ENCODE measurements at regions not wholly inside any gene's neighbourhood (a gene's known extent, or its start where the extent isn't known, plus 50 kb on each side); places are given as distances from the start of the nearest gene placed in this dataset.
A peak's percentile ranks its signal among the peaks of the same experiment; 100 is the strongest.

DNA sequence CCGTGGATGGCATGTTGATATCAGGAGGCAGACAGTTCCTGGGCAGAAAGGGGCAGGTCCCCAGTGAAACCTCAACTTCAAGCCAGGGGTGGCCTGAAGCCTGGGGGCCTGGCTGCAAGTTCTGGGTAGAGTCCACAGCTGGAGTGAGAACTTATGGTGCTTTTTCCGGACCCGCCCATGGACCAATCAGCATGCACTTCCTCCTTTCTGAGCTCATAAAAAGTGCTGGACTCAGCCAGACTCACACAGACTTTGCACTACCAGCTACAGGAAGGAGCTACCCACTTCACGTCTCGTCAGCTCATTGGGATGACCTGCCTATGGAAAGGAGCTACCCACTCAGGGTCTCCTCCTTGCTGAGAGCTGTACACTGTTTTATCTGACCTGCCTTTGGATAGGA, 183.1 kb upstream of the MC4R start:
- no peak for DNase-seq

DNA sequence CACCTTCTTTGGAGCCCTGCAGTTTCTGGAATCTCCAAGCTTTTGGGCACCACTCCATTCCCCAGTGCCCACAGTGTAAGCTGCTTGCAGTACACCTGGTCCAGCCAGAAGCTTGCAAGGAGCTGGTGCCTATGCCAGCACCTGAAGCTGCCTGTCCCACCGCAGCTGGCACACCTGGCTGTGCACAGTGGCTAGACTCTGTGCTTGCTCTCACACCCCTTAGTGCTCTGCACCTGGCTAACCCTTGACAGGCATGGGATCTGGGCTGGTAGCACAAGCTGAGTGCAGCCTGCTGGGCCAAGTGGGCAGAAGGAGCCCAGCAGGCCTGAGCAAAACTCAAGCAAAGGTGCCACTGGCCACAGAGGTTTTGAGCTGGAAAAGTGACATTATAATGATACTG, 183.8 kb upstream of the MC4R start:
- no peak for DNase-seq

DNA sequence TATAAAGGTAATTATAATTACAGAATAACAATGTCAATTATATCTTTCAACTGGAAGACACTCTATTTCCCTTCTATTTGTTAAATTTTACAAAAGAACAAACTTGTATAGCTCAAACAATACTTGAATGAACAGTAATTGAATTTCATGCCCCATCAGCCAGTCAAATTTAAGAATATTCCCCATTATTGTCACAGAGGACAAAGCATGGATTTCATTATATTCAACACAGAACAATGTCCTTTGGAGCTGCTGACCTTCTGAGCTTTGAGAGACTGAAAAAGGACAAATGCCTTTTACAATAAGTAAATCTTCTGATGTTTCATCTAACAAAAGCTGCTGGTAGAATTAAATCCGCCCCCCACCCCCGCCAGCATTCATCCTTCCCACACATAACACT, 187.5 kb upstream of the MC4R start:
- DNase-seq: no peak

DNA sequence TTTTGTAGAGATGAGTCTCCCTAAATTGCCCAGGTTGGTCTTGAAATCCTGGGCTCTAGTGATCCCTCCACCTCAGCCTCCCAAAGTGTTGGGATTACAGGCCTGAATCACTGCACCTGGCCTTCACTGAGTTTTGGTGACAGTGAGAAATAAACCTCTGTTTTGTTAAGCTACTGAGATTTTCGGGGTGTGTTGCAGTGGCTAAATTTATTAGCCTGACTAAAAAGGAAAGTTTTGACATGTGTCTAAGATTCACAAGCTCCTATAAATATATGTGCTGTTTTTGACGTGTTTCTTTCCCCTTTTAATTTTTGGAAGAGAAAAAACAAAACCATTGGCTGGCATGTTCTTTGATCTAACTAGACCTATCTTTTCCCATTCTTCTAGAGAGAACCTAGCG, 190.5 kb upstream of the MC4R start:
- DNase-seq: no peak

DNA sequence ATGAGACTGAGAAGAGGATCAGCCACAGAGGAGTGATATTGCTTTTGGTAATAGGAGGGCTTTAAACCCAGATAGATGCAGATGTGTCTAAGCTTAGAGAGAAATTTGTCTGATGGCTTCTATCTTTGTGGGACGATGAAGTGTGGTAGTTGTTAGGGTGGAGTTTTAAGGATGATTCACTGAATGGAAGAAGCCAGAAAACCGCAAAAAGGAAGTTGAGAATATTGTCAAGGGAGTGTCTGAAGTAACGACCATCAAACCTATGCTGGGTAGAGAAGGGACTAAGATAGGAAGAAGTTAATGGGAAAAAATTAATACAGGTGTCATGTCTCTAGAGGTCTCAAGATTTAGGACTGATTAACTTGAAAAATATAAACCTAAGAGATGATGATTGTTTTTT, 195.6 kb upstream of the MC4R start:
- DNase-seq: no peak

DNA sequence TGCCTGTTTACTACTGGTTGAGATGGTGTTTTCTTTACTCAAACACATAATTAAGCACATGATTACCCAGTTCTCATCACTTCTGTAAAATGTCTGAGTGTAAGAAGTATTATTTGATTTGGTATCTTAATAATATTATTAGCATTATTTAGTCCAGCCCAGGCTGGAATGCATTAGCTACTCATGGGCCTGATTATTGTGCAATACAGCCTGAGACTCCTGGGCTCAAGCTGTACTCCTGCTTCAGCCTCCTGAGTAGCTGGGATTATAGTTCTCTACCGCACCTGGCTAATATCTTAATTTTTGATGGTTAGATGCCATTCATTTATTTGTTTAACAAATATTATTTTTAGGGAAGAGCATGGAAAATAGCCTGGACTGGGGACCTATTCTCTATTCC, 197.6 kb upstream of the MC4R start:
- DNase-seq: no peak

DNA sequence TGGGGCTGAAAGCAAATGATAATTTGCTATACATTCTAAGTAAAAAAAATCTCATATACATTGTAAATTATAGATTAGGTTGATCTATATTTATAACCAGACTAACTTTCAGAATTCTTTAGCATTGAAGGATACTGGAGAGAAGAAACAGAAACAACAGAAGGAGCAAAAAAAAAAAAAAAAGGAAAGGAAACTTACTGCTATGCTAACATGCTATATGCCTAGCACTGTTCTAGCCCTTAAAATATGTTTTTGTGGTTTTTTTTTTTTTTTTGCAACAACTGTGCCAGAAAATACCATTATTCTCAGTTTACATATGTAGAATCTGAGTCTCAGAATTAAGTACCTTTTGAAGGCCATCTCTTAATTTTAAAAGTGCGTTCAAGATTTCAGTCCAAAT, 204.9 kb upstream of the MC4R start:
- no peak for DNase-seq

DNA sequence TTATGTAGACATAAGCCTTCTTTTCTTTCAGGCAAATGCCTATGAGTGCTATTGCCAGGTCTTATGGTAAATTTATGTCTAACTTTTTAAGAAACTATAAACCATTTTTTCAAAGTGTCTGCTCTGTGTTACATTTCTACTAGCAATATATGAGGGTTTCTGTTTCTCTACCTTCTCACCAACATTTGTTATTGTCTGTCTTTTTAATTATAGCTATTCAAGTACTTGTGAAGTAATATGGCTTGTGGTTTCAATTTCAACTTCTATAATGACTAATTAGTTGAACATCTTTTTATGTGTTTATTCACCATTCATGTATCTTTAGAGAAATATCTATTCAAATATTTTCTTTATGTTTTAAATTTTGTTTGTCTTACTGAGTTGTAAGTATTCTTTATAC, 213.1 kb upstream of the MC4R start:
- no peak for DNase-seq

DNA sequence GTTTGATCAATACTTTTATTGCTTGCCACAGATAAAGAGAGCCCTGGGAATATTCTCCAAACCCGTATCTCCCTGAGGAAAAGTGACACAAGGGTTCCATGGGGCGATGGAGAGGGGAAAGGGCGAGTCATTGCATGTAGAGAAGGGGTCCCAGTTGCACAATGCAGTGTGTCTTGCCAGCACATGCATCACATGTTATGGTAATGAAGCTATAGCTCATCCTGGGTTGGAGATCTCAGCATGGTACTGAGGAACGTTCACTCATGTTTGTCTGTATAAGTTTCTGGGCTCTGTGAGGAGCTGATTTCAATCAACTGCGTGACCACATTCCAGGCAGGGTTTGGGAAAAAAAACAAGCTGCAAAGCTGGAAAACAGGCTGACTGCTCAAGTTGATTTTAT, 220.7 kb upstream of the MC4R start:
- DNase-seq: no peak

DNA sequence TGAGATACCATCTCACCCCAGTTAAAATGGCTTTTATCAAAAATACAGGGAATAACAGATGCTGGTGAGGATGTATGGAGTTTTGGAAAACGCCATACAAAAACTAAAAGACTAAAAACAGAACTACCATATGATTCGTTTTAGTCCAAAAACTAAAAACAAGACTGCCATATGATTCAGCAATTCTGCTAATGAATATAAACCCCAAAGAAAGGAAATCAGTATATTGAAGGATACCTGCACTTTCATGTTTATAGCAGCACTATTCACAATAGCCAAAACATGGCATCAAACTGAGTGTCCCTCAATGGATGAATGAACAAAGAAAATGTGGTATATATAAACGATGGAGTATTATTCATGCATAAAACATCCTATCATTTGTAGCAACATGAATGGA, 224.4 kb upstream of the MC4R start:
- no peak for DNase-seq

DNA sequence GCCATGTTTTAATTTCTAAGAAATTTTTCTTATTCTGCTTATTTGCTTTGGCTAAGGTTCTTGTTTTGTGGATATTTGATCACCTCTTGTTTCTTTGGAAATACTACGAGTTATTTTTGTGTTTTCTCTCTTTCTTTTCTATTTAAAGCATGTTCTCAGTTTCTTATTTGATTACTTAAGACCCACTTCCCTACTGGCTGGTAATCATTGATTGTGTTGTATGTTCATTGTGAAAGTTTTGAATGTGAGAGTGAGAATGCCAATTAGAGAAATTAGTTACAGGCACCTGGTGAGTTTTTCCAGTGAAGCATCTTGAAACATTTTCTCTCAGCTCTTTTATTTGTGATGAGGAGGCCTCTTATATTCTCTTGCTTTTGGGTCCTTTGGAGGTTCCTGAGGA, 226.7 kb upstream of the MC4R start:
- DNase-seq: no peak

DNA sequence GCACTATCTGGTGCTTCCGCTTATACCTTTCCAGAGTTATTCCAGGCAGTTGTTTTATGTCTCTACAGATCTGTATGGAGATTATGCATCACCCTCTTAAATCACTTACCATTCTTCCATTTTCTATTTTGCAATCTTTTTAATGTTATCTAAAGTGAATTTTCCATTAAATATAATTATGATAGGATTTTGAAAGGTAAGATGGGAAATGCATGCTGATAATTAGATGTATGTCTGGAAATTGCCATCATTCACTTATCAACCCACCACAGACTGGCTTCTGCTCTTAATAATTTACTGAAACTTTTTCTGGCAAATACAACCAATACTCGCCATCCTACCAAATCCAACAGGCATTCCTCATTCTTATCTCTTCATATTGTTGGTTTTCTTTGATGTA, 227.4 kb upstream of the MC4R start:
- DNase-seq: no peak

DNA sequence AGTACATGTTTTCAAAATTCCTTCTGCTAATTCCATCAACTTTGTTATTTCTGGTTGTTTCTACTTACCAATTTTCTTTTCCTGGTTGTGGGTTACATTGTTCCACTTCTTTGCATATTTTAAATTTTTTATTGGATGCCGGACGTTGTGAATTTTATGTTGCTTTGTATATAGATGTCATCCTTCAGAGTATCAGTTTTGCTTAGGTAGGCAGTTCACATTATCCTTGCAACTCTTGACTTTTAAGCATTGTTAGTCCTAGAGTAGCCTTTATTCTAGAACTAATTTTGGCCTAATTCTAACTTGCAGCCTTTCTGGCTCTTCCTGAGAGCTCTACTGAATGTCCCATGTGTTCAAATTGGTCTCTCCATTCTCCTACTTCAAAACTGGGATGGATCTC, 228.7 kb upstream of the MC4R start:
- no peak for DNase-seq

DNA sequence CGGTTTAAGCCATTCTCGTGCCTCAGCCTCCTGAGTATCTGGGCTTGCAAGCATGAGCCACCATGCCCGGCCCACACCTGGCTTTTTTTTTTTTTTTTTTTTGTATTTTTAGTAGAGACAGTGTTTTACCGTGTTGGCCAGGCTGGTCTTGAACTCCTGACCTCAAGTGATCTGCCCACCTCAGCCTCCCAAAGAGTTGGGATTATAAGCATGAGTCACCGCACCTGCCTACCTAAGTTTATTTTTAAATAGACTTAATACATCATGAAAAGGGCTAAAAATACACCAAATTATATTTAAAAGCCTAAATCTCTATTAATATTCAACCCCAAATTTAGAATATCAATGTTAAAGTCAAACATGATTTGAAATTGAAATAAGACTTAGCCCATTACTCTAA, 250.8 kb upstream of the MC4R start:
- no peak for DNase-seq

DNA sequence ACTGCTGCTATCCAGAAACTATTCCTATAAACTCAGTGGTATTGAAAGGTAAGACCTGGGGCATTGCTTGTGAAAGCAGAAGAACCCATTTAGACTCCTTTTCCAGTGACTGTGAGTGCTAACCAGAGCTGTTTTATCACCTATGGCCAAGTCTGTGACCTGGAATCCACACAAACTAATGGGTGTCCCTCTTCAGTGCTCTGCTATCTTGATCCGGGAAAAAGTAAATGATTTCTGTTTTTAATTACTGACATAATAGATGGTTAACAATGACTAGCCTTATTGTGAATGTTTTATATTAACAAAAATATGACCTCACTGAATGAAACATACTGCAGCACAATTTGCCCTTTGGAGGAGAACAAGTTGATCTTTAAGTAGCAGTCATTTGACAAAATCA, 251.6 kb upstream of the MC4R start:
- no peak for DNase-seq

DNA sequence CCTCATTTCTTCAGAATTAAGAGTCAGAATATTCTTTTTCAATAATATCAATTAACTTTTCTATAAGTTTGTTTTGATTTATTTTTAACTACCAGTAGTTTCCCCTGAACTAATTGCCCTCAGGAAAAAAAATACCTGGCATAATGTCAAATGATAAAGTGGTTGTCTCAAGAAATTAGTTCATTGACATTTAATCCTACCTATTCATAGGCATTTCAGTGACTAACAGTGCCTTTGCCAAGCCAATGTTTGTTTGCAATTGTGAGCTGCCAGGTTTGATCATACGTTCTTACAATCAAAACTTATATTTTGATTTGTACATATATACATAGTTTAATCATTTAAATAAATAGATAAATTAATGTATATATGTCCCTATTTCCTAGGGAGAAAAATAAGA, 267.3 kb upstream of the MC4R start:
- no peak for DNase-seq

DNA sequence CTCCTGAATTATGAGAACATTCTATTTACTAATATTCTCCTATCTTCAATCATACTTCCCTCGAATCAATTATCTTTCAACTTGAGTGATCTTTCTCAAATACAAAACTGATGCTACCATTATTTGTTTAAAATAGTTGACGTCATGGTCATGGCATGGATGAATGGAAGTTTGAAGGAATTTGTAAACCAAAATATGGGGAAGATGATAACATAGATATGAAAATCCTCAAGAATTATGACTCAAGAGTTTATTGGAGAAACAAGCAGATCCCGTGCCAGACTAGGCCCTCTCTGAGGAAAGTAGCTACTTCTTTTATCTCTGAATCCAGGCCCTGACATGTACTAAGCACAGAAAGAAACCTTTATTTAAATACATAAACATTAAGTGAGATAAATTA, 270.4 kb upstream of the MC4R start:
- no peak for DNase-seq

DNA sequence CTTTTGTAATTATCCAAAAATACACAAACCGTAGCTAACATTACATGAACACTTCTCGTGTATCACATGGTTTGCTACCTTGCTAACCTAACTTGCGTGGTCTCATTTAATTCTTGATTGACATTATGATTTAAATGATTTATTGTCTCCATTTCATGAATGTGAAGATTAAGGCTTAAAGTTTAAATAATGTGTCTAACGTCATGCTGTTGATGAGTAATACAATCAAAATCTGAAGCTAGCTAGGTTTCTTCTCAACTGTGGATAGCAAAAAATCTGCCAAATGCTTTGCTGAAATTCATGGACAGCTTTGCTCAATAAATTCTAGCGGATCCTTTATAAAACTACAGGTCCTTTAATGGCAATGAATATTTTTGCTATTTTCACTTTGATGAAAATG, 274.1 kb upstream of the MC4R start:
- no peak for DNase-seq

DNA sequence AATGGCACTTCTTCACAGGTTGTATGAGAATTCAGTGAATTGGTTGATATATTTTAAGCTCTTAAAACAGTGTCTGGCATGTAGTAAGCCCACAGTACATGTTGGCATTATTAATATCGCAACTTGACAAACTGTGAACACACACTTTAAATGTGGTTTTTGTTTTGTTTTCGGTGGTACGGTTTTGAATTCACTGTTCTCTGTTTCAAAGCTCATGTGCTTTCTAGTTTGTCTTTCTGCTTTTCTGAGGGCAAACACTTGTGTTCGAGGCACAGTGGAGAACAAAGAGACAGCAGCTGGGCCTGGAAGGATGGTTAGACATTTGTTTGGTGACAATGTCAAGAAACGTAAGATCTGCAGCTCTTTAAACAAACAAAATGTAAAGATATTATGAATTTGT, 276.5 kb upstream of the MC4R start:
- peak; percentile 27 for DNase-seq

DNA sequence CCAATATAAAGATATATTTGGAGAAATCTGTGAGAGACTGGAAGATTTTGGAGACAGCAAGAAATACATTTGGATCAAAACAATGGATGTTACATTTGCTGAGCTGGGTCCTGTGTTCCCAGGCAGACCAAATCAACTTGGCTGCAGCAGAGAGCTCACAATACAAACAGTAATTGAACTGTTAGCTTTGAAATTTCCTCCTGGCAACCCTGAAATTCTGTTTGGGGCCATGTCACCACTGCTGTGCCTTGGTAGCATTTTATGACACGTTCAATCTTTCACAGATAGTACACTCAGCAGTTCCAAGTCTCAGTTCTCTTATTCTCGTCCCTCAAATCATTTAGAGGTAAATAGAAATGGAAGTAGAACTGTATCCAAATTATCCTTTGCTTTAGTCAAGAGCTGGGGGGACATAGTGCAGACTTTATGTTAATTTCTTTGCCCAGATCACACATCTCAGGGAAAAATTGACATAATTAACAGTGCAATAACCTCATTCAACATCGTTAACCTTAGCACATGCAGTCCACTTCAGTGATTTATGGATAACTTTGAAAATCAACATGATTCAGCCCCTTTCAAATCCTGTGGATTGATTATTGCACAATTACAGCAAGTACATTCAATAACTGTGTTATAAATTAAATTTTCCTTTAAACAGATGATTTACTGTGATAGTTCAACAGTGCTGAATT, 277.4 kb upstream of the MC4R start:
- peak; percentile 34 for DNase-seq

DNA sequence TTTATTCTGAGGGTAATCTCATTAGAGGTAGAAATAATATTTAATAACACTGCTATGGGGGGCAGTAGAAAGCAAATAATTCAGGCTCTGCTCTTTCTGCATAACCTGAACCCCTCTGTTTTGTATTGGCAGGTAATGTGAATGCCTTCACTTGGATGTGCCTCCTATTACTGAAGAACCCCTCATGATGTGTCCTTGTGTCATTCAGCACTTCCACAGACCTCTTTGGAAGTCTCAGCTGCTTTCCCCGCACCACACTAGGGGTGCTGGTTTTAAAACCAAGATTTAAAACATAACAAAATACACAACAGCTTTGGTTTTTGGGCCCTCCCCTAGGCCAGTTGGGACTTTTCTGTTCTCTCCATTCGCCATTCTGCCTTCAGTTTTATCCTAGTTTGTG, 281.7 kb upstream of the MC4R start:
- no peak for DNase-seq

DNA sequence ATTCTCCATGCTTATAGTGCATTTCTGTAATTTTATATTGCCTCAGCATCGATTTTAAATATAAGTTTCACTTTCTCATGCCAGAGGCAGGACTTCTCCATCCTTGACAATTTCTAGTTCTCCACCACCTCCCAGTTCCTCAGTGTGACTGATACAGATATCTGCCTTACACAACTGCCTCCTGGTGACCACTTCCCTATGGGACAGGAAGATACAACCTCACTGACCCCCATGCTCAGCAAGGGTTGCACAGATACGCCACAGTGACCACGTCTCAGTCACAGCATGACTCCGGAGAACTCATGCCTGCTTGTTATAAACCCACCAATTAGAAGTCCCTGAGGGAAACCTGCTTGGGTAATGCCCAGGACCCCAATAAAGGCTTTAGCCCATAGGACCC, 284.0 kb upstream of the MC4R start:
- no peak for DNase-seq

DNA sequence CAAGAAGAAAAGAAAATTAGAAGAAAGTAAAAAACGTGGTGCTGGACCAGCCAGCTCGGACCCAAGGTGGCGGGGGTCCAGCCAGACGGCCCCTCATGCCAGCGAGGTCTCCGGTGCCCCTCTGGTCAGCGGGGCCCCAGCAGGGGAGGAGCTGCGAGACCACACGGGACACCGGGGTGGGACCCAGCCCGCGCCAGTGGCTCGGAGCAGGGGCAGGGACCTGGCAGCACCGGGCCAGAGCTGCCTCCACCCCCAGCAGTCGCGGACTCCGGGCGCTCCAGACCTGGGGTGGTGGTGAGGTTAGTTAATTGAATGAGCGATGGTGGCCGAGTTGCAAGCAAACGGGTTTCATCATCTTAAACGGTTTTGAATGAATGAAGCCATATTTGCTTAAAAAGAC, 289.9 kb upstream of the MC4R start:
- no peak for DNase-seq

DNA sequence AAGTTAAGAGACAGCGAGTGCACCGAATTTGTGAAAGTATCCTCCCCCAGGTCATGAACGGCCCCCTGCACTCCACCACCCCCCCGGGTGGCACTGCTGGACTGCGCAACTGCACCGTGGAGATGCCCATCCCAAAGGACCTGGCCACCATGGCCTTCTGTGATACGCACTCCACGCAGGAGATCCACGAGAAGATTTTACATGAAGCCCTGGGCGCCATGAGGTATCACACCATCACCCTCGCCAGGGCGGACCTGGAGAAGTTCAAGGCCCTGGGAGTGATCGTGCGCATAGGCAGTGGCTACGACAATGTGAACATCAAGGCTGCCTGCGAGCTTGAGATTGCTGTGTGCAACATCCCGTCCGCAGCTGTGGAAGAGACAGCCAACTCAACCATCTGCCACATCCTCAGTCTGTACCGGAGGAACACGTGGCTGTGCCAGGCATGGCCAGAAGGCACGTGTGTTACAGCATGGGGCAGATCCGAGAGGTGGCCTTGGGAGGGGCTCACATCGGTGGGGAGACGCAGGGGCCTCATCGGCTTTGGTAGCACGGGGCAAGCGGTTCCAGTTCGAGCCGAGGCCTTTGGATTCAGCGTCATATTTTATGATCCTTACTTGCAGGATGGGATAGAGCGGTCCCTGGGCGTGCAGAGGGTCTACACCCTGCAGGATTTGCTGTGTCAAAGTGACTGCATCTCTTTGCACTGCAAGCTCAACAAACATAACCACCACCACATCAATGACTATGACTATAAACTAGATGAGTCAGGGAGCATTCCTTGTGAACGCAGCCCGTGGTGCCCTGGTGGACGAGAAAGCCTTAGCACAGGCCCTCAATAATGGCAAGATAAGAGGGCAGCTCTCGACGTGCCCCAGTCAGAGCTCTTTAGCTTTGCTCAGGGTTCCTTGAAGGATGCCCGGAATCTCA, 290.8 kb upstream of the MC4R start:
- DNase-seq: no peak

DNA sequence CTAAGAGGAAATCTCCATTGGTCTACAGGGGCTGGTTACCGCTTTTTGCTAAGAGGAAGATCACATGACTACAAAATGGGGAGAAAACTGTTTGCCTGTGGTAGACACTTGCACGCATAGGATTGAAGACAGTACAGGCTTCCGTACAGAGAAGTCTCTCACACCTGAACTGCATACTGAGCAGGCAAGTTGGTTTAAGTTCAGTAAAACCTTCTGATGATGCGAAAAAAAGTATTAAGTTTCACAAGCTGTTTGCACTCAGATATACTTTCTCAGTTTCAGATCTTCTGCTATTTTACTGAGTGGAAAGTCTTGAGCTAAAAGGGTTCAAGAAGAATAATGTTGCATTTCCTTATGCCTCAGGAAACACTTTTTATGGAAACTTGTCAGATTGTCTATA, 292.2 kb upstream of the MC4R start:
- DNase-seq: no peak
